Parathyroid adenoma (tissue), 2 donors: ENCODE measurements at regions not wholly inside any gene's neighbourhood (a gene's known extent, or its start where the extent isn't known, plus 50 kb on each side); places are given as distances from the start of the nearest gene placed in this dataset.

Experiments
- H2AFZ ChIP-seq: fragments of 300-600 bp; sonication (generic); one replicate; pipeline ENCODE4 v1.7.0; 2017; ENCODE audit warnings: antibody characterized with exemption, mild to moderate bottlenecking
- H3K27ac ChIP-seq: fragments of 300-600 bp; sonication (generic); one replicate; pipeline ENCODE4 v1.7.0; 2017
- H3K27me3 ChIP-seq: fragments of 300-600 bp; sonication (generic); one replicate; pipeline ENCODE4 v1.7.0; 2017; ENCODE audit warnings: low read length; ENCODE audit not compliant: control insufficient read depth, insufficient read depth
- H3K36me3 ChIP-seq: fragments of 300-600 bp; sonication (generic); one replicate; pipeline ENCODE4 v1.7.0; 2017; ENCODE audit warnings: low read length; ENCODE audit not compliant: control insufficient read depth, insufficient read depth
- H3K4me1 ChIP-seq: fragments of 300-600 bp; sonication (generic); one replicate; pipeline ENCODE4 v1.7.0; 2017; ENCODE audit warnings: control low read depth
- H3K4me2 ChIP-seq: fragments of 300-600 bp; sonication (generic); one replicate; pipeline ENCODE4 v1.7.0; 2017; ENCODE audit warnings: low read length
- H3K4me3 ChIP-seq: fragments of 300-600 bp; sonication (generic); one replicate; pipeline ENCODE4 v1.7.0; 2017; ENCODE audit warnings: low read depth, low read length
- H3K79me2 ChIP-seq: fragments of 300-600 bp; sonication (generic); one replicate; pipeline ENCODE4 v1.7.0; 2017; ENCODE audit warnings: control low read depth
- H3K9ac ChIP-seq: fragments of 300-600 bp; sonication (generic); one replicate; pipeline ENCODE4 v1.7.0; 2017; ENCODE audit warnings: mild to moderate bottlenecking
- H3K9me3 ChIP-seq: fragments of 300-600 bp; sonication (generic); one replicate; pipeline ENCODE4 v1.7.0; 2017; ENCODE audit warnings: low read length; ENCODE audit not compliant: control insufficient read depth
- TF ChIP-seq, protein P1 (sequence below): fragments of 300-600 bp; sonication (generic); IDR thresholded peaks from one replicate; pipeline ENCODE4 v1.7.0; 2017; ENCODE audit warnings: antibody characterized with exemption, mild to moderate bottlenecking
- donor health status: primary hyperparathyroidism.

DNA sequence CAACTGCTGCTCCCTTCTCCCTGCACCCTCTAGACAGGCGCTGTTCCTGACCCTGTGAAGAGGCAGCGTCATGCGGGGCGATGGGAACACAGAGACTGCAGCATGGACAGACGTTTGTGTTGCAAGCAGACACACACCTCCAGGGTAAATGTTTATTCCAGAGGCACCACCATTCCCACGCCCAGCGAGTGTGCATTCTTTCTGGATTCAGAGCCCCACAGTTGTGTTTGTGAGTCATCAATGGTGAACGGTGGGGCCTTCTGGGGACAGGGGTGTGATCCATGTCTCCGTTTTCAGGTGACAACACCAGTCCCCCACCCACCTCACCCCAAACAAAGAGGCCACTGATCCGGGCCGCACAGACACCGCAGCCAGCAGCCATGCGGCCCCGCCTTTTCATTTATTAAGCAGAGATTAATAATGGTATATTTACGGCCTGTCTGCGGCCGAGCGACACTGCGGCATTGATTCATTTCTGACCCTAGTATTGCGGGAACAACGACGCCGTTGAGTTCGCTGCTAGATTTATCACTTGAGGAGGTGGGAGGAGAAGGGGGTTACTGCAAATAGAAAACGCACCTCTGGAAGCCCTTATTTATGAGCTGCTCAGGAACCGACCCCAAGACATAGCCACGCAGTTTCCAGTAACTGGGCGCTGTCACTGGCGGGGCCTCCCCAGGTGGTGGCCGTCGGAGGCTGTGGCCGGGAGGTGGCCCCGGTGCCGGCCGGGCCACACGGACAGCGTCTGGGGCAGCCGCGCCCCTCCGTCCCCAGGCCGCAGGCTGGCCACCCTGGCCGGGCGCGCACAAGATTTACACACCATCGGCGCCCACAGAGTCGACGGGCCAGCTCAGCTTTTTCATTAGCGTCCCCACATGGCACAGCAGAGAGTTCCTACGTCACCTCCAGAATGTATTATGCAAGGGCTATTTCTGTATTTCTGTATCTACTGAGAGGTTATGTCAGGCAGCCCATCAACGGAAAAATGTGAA lies 367.6 kb downstream of the THBS2 start:
- no peak overlapping the region for H3K4me3 ChIP-seq
- no peaks in the 10 kb centered on the region for H3K79me2 ChIP-seq
- no peaks in the 10 kb centered on the region for H3K9me3 ChIP-seq
- H3K36me3 ChIP-seq: no peaks in the 10 kb centered on the region
- no peak overlapping the region for H3K4me2 ChIP-seq
- H3K27me3 ChIP-seq: no peaks in the 10 kb centered on the region
- TF ChIP-seq, protein P1, sequence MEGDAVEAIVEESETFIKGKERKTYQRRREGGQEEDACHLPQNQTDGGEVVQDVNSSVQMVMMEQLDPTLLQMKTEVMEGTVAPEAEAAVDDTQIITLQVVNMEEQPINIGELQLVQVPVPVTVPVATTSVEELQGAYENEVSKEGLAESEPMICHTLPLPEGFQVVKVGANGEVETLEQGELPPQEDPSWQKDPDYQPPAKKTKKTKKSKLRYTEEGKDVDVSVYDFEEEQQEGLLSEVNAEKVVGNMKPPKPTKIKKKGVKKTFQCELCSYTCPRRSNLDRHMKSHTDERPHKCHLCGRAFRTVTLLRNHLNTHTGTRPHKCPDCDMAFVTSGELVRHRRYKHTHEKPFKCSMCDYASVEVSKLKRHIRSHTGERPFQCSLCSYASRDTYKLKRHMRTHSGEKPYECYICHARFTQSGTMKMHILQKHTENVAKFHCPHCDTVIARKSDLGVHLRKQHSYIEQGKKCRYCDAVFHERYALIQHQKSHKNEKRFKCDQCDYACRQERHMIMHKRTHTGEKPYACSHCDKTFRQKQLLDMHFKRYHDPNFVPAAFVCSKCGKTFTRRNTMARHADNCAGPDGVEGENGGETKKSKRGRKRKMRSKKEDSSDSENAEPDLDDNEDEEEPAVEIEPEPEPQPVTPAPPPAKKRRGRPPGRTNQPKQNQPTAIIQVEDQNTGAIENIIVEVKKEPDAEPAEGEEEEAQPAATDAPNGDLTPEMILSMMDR: no peak
- H3K4me1 ChIP-seq: no peaks in the 10 kb centered on the region
- H3K9ac ChIP-seq: no peak overlapping the region
- H3K27ac ChIP-seq: no peak overlapping the region
- H2AFZ ChIP-seq: no peak overlapping the region

DNA sequence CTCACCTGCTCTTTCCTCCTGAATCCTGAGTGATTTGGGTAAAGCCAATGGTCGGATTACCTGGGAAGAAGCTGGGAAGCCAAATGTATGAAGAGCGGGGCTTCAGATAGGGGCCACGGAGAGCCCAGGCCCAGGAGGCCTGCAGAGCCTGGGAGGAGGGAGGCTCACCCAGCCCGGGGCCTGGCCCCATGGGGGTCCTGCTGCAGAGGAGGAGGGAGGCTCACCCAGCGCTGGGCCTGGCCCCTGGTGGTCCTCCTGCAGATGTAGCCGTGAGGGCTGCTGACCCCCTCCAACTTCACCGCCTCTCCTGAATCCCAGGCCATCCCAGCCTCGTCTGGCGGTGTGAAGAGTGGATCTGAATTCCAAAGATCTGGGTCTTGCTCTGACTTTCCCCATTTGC lies 368.4 kb downstream of the THBS2 start:
- no peak overlapping the region for H3K4me2 ChIP-seq
- H2AFZ ChIP-seq: no peak overlapping the region
- H3K9me3 ChIP-seq: no peaks in the 10 kb centered on the region
- no peaks in the 10 kb centered on the region for H3K4me1 ChIP-seq
- no peaks in the 10 kb centered on the region for H3K27me3 ChIP-seq
- H3K27ac ChIP-seq: no peak overlapping the region
- TF ChIP-seq, protein P1: no peak
- no peak overlapping the region for H3K4me3 ChIP-seq
- no peaks in the 10 kb centered on the region for H3K79me2 ChIP-seq
- no peaks in the 10 kb centered on the region for H3K36me3 ChIP-seq
- H3K9ac ChIP-seq: no peak overlapping the region

DNA sequence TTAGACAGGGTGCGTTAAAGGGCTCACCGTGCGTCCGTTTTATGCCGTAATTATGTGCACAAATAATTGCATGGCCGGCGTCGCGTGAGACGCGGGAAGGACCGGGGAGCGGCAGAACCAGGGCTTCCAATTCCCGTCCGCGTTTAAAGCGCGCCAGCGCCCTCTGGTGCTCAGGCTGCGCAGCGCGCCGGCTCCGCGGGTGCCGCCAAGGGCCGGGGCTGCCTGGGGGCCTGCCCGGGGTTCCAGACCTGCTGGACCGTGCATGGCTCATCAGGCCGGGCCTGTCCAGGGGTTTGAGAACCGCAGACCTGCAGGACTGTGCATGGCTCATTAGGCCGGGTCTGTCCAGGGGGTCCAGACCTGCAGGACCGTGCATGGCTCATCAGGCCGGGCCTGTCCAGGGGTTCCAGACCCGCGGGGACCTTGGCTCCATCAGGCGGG lies 369.0 kb downstream of the THBS2 start:
- Histone ChIP-seq H3K9me3 (no peaks in the 10 kb centered on the region), H2AFZ (no peak overlapping the region), H3K4me3 (no peak overlapping the region), H3K9ac (no peak overlapping the region), H3K79me2 (no peaks in the 10 kb centered on the region), H3K27me3 (no peaks in the 10 kb centered on the region), H3K4me2 (no peak overlapping the region), H3K27ac (no peak overlapping the region), H3K36me3 (no peaks in the 10 kb centered on the region), H3K4me1 (no peaks in the 10 kb centered on the region)
- TF ChIP-seq, protein P1: peak; percentile 56

DNA sequence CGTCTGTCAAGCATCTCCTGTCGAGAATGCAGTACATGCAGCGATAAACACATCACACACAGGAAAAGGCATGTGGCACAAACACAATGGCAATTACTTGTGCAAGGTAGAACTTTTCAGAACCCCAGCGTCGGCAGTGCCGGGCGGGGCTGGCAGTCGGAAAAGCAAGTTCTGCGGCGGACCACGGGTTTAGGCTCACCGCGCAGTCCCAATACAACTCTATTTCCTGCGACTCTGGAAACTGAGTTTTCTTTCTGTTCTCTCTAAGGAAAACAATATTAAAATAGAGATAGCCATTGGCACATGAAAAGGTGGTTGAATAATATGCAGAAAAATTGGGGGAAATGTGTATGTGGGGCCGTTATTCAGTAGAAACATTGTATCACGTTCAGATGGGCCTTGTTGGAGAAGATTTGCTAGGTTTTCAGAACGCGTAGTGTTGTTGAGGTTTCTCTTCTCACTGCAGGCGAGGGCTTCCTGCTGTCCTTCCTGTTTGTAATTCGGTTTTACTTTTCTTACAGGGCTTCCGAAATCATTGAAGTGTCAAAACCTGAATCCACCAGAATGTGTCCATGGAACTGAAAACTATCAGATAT lies 369.5 kb downstream of the THBS2 start:
- H3K36me3 ChIP-seq: no peaks in the 10 kb centered on the region
- H3K27me3 ChIP-seq: no peaks in the 10 kb centered on the region
- H3K9me3 ChIP-seq: no peaks in the 10 kb centered on the region
- no peak overlapping the region for H3K4me2 ChIP-seq
- H2AFZ ChIP-seq: no peak overlapping the region
- H3K9ac ChIP-seq: no peak overlapping the region
- no peak overlapping the region for H3K27ac ChIP-seq
- no peaks in the 10 kb centered on the region for H3K79me2 ChIP-seq
- H3K4me3 ChIP-seq: no peak overlapping the region
- TF ChIP-seq, protein P1: no peak
- H3K4me1 ChIP-seq: no peaks in the 10 kb centered on the region
